Activated naive CD8-positive, alpha-beta T cell treated with anti-CD3 and anti-CD28 coated beads, Interleukin-2, amount 50 U/mL, for 24 hours (primary cell): ENCODE measurements at regions not wholly inside any gene's neighbourhood (a gene's known extent, or its start where the extent isn't known, plus 50 kb on each side); places are given as distances from the start of the nearest gene placed in this dataset.
"Not testable (repeated sequence)": the region's sequence is repeated elsewhere in the genome, so short reads cannot be mapped to it uniquely, and the experiment has no call there.

Experiments
- ATAC-seq: fragments of 150-1000 bp; cut with Tn5 transposase; one replicate; pipeline ENCODE4 v1.10.0; 2021
- DNase-seq: peaks from one replicate; pipeline ENCODE4 v3.0.0; 2021
- H3K27ac Mint-ChIP-seq: one replicate; pipeline ENCODE4 v1.8.0; 2021; ENCODE audit warnings: mild to moderate bottlenecking, mixed read lengths
- H3K27me3 Mint-ChIP-seq: one replicate; pipeline ENCODE4 v1.8.0; 2021; ENCODE audit warnings: mixed read lengths
- H3K36me3 Mint-ChIP-seq: one replicate; pipeline ENCODE4 v1.8.0; 2021; ENCODE audit warnings: low read depth, mixed read lengths
- H3K4me1 Mint-ChIP-seq: one replicate; pipeline ENCODE4 v1.8.0; 2021; ENCODE audit warnings: mixed read lengths
- H3K4me3 Mint-ChIP-seq: one replicate; pipeline ENCODE4 v1.8.0; 2021; ENCODE audit warnings: mild to moderate bottlenecking, moderate library complexity, mixed read lengths
- H3K9me3 Mint-ChIP-seq: one replicate; pipeline ENCODE4 v1.8.0; 2021; ENCODE audit warnings: mixed read lengths

GRCh38 chr4:159410076-159410777, 307.3 kb downstream of the RAPGEF2 start:
- Mint-ChIP-seq H3K4me1 (no peaks in the 10 kb centered on the region), H3K4me3 (no peak overlapping the region), H3K27ac (no peak overlapping the region), H3K9me3 (no peaks in the 10 kb centered on the region), H3K27me3 (peaks cover 7% of the 10 kb centered on the region), H3K36me3 (no peaks in the 10 kb centered on the region)
- no peak for ATAC-seq
- DNase-seq, result no peak

GRCh38 chr4:159410891-159411290, 308.0 kb downstream of the RAPGEF2 start:
- Mint-ChIP-seq H3K36me3 (no peaks in the 10 kb centered on the region), H3K27me3 (peaks cover 7% of the 10 kb centered on the region), H3K4me3 (no peak overlapping the region), H3K27ac (no peak overlapping the region), H3K4me1 (no peaks in the 10 kb centered on the region), H3K9me3 (no peaks in the 10 kb centered on the region)
- no peak for ATAC-seq
- DNase-seq, result no peak

DNA sequence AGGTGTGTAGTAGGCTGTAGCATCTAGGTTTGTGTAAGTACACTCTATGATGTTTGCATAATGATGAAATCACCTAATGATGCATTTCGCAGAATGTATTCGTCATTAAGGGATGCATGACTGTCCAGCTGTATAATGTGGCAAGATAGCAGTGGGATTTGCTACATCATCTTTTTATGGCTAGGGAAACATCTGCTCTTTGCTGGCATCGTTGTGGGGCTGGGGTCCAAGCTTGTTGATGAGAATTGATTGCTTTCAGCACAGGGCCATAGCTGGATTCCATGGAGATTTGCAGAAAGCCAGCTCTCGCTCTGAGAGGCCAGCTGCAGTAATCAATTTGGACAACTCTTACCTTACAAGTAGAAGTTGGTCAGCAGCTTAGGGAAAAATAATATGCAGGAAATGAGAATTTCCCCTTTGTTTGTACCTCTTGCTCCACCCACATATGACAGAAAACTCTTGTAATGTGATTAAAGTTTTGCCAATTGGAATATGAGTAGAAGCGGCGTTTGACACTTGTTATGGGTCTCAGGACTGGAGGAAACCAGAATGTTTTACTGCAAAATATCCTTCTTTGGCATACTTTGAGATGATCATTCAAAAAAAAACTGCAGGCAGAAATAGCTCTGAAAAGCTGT, 310.5 kb downstream of the RAPGEF2 start:
- H3K4me1 Mint-ChIP-seq, result no peaks in the 10 kb centered on the region
- no peaks in the 10 kb centered on the region for H3K9me3 Mint-ChIP-seq
- DNase-seq (no peak), ATAC-seq (no peak)
- no peaks in the 10 kb centered on the region for H3K36me3 Mint-ChIP-seq
- H3K27ac Mint-ChIP-seq, result no peak overlapping the region
- H3K4me3 Mint-ChIP-seq, result no peak overlapping the region
- peaks cover 7% of the 10 kb centered on the region for H3K27me3 Mint-ChIP-seq

GRCh38 chr4:159414305-159414704, 311.4 kb downstream of the RAPGEF2 start:
- no peak for DNase-seq
- peaks cover 7% of the 10 kb centered on the region for H3K27me3 Mint-ChIP-seq
- H3K27ac Mint-ChIP-seq, result no peak overlapping the region
- ATAC-seq, result no peak
- H3K36me3 Mint-ChIP-seq, result no peaks in the 10 kb centered on the region
- no peak overlapping the region for H3K4me3 Mint-ChIP-seq
- H3K9me3 Mint-ChIP-seq, result no peaks in the 10 kb centered on the region
- no peaks in the 10 kb centered on the region for H3K4me1 Mint-ChIP-seq

GRCh38 chr4:159416073-159416472, 313.2 kb downstream of the RAPGEF2 start:
- DNase-seq (no peak), ATAC-seq (no peak)
- H3K9me3 Mint-ChIP-seq, result no peaks in the 10 kb centered on the region
- no peak overlapping the region for H3K27ac Mint-ChIP-seq
- H3K4me3 Mint-ChIP-seq, result no peak overlapping the region
- H3K4me1 Mint-ChIP-seq, result no peaks in the 10 kb centered on the region
- H3K27me3 Mint-ChIP-seq, result peaks cover 1% of the 10 kb centered on the region
- no peaks in the 10 kb centered on the region for H3K36me3 Mint-ChIP-seq

DNA sequence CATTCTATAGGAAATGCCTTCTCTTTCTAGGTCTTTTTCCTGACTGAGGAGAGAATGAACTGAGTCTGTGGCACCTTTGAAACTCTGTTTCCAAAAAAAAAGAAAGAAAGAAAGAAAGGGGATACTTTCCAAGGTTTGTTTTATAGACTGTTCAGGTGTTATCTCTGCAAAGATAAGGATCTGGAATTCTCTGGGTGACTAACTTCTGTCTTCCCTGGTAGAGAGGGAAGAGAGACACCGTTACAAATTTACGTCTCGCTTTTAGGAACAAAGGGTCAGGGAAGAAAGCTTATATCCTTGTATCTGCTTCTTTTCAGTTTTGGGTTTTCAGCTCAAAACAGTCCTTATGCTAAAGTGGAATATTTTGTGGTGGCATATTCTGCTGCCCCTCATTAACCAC, 314.1 kb downstream of the RAPGEF2 start:
- Mint-ChIP-seq H3K36me3 (no peaks in the 10 kb centered on the region), H3K27ac (no peak overlapping the region), H3K9me3 (no peaks in the 10 kb centered on the region), H3K27me3 (no peaks in the 10 kb centered on the region), H3K4me3 (no peak overlapping the region), H3K4me1 (no peaks in the 10 kb centered on the region)
- ATAC-seq, result no peak
- no peak for DNase-seq

GRCh38 chr4:159420162-159421057, 317.5 kb downstream of the RAPGEF2 start:
- DNase-seq (no peak), ATAC-seq (no peak)
- H3K36me3 Mint-ChIP-seq, result no peaks in the 10 kb centered on the region
- H3K27me3 Mint-ChIP-seq, result no peaks in the 10 kb centered on the region
- H3K4me3 Mint-ChIP-seq, result no peak overlapping the region
- H3K4me1 Mint-ChIP-seq, result no peaks in the 10 kb centered on the region
- no peak overlapping the region for H3K27ac Mint-ChIP-seq
- H3K9me3 Mint-ChIP-seq, result no peaks in the 10 kb centered on the region

- H3K4me3 Mint-ChIP-seq, DNase-seq, H3K4me1 Mint-ChIP-seq, H3K27me3 Mint-ChIP-seq, ATAC-seq, H3K9me3 Mint-ChIP-seq, H3K36me3 Mint-ChIP-seq, H3K27ac Mint-ChIP-seq: not testable (repeated sequence)
These were observed 318.2 kb downstream of the RAPGEF2 start for GRCh38 chr4:159421058-159421419.

- Mint-ChIP-seq H3K27me3 (no peaks in the 10 kb centered on the region), H3K27ac (no peak overlapping the region), H3K9me3 (no peaks in the 10 kb centered on the region), H3K36me3 (no peaks in the 10 kb centered on the region), H3K4me1 (no peaks in the 10 kb centered on the region), H3K4me3 (no peak overlapping the region)
- DNase-seq (no peak), ATAC-seq (no peak)
These were observed 319.1 kb downstream of the RAPGEF2 start for GRCh38 chr4:159422019-159422418.

- Mint-ChIP-seq H3K36me3 (no peaks in the 10 kb centered on the region), H3K9me3 (no peaks in the 10 kb centered on the region), H3K4me3 (no peak overlapping the region), H3K27me3 (no peaks in the 10 kb centered on the region), H3K27ac (no peak overlapping the region), H3K4me1 (no peaks in the 10 kb centered on the region)
- DNase-seq, result no peak
- ATAC-seq, result no peak
These were observed 319.7 kb downstream of the RAPGEF2 start for GRCh38 chr4:159422626-159423025.

DNA sequence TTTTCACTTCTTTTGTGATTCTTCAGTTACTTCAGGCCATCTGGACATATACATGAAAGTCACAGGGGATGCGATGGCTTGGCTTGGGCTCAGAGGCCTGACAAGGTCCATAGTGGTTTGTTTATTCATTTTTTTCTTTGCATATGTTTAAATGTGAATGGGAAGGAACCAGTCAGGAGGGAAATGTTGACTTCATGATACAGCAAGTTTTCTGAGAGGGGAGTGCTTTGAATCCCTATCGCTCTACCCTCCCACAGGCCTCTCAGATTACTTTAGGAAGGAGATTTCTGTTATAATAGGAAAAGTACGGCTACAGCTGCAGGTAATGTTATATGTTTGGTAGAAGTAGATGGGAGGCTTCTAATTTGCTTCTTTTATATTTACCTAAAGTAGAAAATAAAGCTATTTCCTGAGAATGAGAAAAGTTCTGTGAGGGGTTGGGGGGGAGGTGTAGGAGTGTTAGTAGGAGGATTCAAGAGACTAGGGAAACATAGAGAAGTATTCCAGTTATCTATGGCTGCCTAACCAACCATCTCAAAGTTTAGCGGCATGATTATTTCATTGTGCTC, 322.9 kb downstream of the RAPGEF2 start:
- peaks cover 1% of the 10 kb centered on the region for H3K4me1 Mint-ChIP-seq
- DNase-seq (no peak), ATAC-seq (no peak)
- H3K9me3 Mint-ChIP-seq, result no peaks in the 10 kb centered on the region
- no peaks in the 10 kb centered on the region for H3K36me3 Mint-ChIP-seq
- H3K4me3 Mint-ChIP-seq, result no peak overlapping the region
- no peak overlapping the region for H3K27ac Mint-ChIP-seq
- H3K27me3 Mint-ChIP-seq, result no peaks in the 10 kb centered on the region

DNA sequence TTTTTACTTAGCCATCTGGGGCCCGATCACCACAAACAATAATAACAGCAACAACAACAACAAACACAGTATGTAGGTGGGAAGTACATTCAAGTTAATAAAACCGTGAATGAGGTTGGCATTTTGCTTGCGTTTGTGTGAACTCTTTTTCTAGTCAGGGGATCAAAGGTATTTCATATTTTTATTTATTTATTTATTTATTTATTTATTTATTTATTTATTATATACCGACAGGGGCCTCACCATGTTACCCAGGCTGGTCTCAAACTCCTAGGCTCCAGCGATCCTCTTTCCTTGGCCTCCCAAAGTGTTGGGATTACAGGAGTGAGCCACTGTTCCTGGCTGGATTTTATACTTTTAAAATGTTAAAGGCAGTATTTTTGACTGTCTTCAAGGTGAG, 325.4 kb downstream of the RAPGEF2 start:
- DNase-seq, result no peak
- no peak overlapping the region for H3K4me3 Mint-ChIP-seq
- no peak for ATAC-seq
- peaks cover 1% of the 10 kb centered on the region for H3K4me1 Mint-ChIP-seq
- no peaks in the 10 kb centered on the region for H3K27me3 Mint-ChIP-seq
- no peak overlapping the region for H3K27ac Mint-ChIP-seq
- no peaks in the 10 kb centered on the region for H3K9me3 Mint-ChIP-seq
- no peaks in the 10 kb centered on the region for H3K36me3 Mint-ChIP-seq

DNA sequence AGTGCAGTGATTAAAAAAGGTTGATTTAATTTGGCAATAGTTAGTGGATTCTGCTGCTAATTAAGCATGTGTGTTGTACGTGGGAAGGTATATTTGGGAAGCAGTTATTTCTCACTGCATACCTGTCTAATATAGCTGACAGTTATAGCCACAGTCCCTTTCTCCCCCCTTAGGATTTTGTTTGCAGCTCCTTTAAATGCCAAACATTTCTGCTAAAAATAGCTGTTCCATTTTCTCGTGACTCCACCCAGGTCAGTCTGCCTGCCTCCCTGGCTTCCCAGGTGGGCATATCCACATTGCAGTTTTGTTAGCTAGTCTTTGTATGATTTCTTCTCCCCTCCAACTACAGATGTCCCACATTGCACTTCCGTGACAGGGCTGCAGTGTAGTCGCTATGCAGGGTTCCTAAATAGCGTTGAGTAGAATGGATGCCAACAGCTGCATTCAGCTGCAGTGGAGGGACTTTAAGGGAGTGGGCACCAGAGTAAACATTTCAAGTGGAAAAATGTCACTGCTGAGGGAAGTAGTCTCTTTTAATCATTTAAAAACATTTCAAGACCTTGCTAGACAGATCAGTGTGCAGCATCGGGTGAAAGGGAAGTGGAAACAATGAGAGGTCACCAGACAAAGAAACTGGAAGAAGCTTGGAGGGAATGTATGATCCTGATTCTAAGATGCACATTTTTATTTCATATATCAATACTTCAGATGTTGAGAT, 326.3 kb downstream of the RAPGEF2 start:
- Mint-ChIP-seq H3K4me1 (peaks cover 1% of the 10 kb centered on the region), H3K4me3 (no peak overlapping the region), H3K36me3 (no peaks in the 10 kb centered on the region), H3K9me3 (no peaks in the 10 kb centered on the region), H3K27me3 (no peaks in the 10 kb centered on the region), H3K27ac (no peak overlapping the region)
- ATAC-seq (no peak), DNase-seq (no peak)

DNA sequence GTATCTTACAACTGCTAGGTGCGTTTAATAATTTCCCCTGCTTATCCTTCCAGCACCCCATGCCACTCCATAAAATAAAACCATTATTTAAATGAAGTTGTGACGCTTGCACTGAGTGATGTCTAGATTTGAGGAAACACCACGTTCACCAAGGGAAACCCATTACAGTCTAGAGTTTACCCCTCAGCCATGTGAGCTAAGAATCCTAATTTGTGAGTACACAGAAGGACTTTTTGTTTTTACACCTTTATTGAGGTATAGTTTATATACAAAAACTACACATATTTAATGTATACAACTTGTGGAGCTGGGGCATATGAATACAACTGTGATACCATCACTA, 326.8 kb downstream of the RAPGEF2 start:
- ATAC-seq (peak; percentile 28), DNase-seq (no peak)
- Mint-ChIP-seq H3K27me3 (no peaks in the 10 kb centered on the region), H3K4me3 (no peak overlapping the region), H3K36me3 (no peaks in the 10 kb centered on the region), H3K4me1 (peaks cover 1% of the 10 kb centered on the region), H3K27ac (no peak overlapping the region), H3K9me3 (no peaks in the 10 kb centered on the region)
